ENCODE measurements at regions not wholly inside any gene's neighbourhood (a gene's known extent, or its start where the extent isn't known, plus 50 kb on each side); places are given as distances from the start of the nearest gene placed in this dataset.

- intact Hi-C loops (cut with micrococcal nuclease; ENCODE audit: unreplicated experiment) = no loop called here
- ChIA-PET POLR2A (no interaction called here), CTCF (no interaction called here)
- ATAC-seq (no peak), DNase-seq (ENCODE audit: low read depth, low spot score) (no peak)
- Histone ChIP-seq H3K27me3 (ENCODE audit: control insufficient read depth, insufficient read depth, low read length) (peaks cover 2% of the 10 kb centered on the region; the same call in 1 of the 2 replicates), H3K9me3 (ENCODE audit: control insufficient read depth, insufficient read depth, low read depth, low read length) (no peaks in the 10 kb centered on the region), H3K4me3 (ENCODE audit: low read depth in 2 of 2, low read length in 2 of 2) (no peak overlapping the region), H3K4me1 (ENCODE audit: control insufficient read depth, insufficient read depth, low read length) (no peaks in the 10 kb centered on the region), H3K27ac (ENCODE audit: low read length) (no peak overlapping the region), H3K36me3 (ENCODE audit: control insufficient read depth, insufficient read depth, low read length) (no peaks in the 10 kb centered on the region)
- in situ Hi-C loops (cut with HindIII; ENCODE audit: low pct_unique_long_range_greater_than_20kb, low sequenced_read_pairs) = no loop called here
- no peak for TF ChIP-seq TCF7L2 (IDR thresholded peaks at IDR 0.05; ENCODE audit: low read depth, low read length)
- TF ChIP-seq SIN3A (IDR thresholded peaks at IDR 0.05; ENCODE audit: borderline replicate concordance, insufficient read depth, low read depth, low read length) = no peak
- TF ChIP-seq, protein P1, sequence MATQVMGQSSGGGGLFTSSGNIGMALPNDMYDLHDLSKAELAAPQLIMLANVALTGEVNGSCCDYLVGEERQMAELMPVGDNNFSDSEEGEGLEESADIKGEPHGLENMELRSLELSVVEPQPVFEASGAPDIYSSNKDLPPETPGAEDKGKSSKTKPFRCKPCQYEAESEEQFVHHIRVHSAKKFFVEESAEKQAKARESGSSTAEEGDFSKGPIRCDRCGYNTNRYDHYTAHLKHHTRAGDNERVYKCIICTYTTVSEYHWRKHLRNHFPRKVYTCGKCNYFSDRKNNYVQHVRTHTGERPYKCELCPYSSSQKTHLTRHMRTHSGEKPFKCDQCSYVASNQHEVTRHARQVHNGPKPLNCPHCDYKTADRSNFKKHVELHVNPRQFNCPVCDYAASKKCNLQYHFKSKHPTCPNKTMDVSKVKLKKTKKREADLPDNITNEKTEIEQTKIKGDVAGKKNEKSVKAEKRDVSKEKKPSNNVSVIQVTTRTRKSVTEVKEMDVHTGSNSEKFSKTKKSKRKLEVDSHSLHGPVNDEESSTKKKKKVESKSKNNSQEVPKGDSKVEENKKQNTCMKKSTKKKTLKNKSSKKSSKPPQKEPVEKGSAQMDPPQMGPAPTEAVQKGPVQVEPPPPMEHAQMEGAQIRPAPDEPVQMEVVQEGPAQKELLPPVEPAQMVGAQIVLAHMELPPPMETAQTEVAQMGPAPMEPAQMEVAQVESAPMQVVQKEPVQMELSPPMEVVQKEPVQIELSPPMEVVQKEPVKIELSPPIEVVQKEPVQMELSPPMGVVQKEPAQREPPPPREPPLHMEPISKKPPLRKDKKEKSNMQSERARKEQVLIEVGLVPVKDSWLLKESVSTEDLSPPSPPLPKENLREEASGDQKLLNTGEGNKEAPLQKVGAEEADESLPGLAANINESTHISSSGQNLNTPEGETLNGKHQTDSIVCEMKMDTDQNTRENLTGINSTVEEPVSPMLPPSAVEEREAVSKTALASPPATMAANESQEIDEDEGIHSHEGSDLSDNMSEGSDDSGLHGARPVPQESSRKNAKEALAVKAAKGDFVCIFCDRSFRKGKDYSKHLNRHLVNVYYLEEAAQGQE (IDR thresholded peaks at IDR 0.05; ENCODE audit: insufficient read depth in 1 of 2, low read depth in 2 of 2, low read length in 1 of 2) = no peak
- TF ChIP-seq CTCF (IDR thresholded peaks at IDR 0.05) = no peak
- TF ChIP-seq POLR2AphosphoS5 (IDR thresholded peaks at IDR 0.05; ENCODE audit: low read depth, low read length) = no peak
- no TSS peak for BruUV-seq (replicated peaks)
Observed at GRCh38 chr3:72604328-72604727, 243.9 kb downstream of the SHQ1 start.

DNA sequence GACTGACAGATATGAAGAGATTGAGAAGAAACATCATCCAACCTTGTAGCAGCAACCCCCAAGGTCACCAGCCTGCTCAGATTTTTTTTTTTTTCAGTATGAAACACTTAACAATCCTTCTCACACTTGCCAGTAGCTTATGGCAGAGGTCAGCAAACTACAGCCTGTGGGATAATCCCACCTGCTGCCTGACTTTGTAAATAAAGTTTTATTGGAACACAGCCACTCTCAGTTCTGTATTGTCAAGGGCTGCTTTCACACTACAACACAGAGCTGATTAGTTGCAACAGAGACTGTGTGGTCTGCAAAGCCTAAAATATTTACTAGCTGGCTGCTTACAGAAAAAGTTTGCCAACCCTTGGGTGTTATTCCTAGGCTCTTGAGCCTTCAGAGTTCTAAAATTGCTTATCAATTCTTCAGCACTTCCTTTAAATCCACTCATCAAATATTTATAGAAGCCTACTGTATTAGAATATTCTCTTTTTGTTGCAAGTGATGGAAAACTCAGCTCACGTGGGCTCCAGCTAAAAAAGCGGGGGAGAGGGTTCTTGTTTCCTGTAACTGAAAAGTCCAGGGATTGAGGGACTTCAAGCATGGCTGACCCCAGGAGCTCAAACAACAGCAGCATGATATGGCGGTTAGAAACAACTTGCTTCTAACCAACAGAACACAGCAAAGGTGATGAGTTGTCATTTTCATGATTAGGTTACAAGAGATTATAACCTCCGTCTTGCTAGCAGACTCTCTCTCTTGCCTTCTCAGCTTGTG is 246.1 kb downstream of the SHQ1 start:
- BruUV-seq (replicated peaks) = no TSS peak
- Histone ChIP-seq H3K27ac (ENCODE audit: low read length) (no peak overlapping the region), H3K27me3 (ENCODE audit: control insufficient read depth, insufficient read depth, low read length) (peaks cover 2% of the 10 kb centered on the region; the same call in 1 of the 2 replicates), H3K4me3 (ENCODE audit: low read depth in 2 of 2, low read length in 2 of 2) (no peak overlapping the region), H3K9me3 (ENCODE audit: control insufficient read depth, insufficient read depth, low read depth, low read length) (no peaks in the 10 kb centered on the region), H3K36me3 (ENCODE audit: control insufficient read depth, insufficient read depth, low read length) (no peaks in the 10 kb centered on the region), H3K4me1 (ENCODE audit: control insufficient read depth, insufficient read depth, low read length) (no peaks in the 10 kb centered on the region)
- ATAC-seq = no peak
- ChIA-PET POLR2A (interaction anchor here (0.6 kb wide), 1 partner anchor 1294 kb away, joined by 9 read pairs; no protein-coding TSS in a partner anchor), CTCF (interaction anchor here (0.5 kb wide), 1 partner anchor 92 kb away, joined by 5 read pairs; no protein-coding TSS in a partner anchor)
- DNase-seq (ENCODE audit: low read depth, low spot score) = no peak
- in situ Hi-C loops (cut with HindIII; ENCODE audit: low pct_unique_long_range_greater_than_20kb, low sequenced_read_pairs) (no loop called here), intact Hi-C loops (cut with micrococcal nuclease; ENCODE audit: unreplicated experiment) (no loop called here)
- TF ChIP-seq, protein P1 (IDR thresholded peaks at IDR 0.05; ENCODE audit: insufficient read depth in 1 of 2, low read depth in 2 of 2, low read length in 1 of 2) = no peak
- TF ChIP-seq SIN3A (IDR thresholded peaks at IDR 0.05; ENCODE audit: borderline replicate concordance, insufficient read depth, low read depth, low read length) (no peak), TCF7L2 (IDR thresholded peaks at IDR 0.05; ENCODE audit: low read depth, low read length) (no peak), CTCF (IDR thresholded peaks at IDR 0.05) (no peak)
